ENCODE measurements at regions not wholly inside any gene's neighbourhood (a gene's known extent, or its start where the extent isn't known, plus 50 kb on each side); places are given as distances from the start of the nearest gene placed in this dataset.

DNA sequence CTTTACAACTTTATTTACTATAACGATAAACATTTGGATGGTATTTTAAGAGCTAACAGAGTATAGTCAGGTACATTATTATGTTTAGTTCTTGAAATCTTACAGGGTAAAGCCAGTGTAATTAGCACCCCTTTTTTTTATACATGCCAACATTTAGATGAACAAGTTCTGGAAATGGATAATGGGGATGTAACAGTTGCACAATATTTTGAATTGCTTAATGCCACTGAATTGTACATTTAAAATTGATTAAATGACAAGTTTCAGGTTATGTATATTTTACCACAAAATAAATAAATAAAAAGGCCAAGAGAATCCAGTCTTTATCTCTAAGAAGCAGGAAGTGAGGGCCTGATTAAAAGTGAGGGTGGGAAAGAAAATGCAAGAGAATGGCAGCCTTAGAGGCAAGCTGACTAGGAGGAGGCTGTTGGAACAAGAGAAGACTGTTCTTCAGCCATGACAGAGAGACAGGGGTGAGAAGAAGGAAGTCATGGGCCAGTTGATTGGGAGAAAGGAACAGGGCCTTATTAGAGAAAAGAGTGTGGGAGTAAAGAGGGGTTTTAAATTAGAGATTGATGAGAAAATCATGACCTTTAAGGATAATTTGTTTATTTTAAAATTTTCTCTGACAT, 49.9 kb upstream of the TNFSF18 start:
- no peak for TF ChIP-seq POU5F1 (IDR thresholded peaks at IDR 0.05; ENCODE audit: low read depth, low read length)
- H2AFZ ChIP-seq (ENCODE audit: low read length) = no peak overlapping the region
- 96% methylated on average over 1 of the region's 1 CpG; no CpG with 5 or more reads in 1 of the 2 experiments for WGBS, 2 experiments (ENCODE audit: extremely low coverage in 1 of 2, insufficient coverage in 1 of 2, insufficient read length in 1 of 2, insufficient replicate concordance in 2 of 2, low coverage in 1 of 2, low lambda C conversion rate in 2 of 2, missing lambda C conversion rate in 1 of 2)

More for the DNA sequence above, 49.9 kb upstream of the TNFSF18 start:
- Histone ChIP-seq H3K4me2 (ENCODE audit: insufficient read depth in 1 of 2, low read depth in 2 of 2, low read length in 2 of 2) (no peak overlapping the region), H4K20me1 (replicated peaks in 1 of 2; ENCODE audit: control insufficient read depth in 1 of 2, insufficient read depth in 2 of 2, low read length in 2 of 2) (no peaks in the 10 kb centered on the region), H3K4me3 (ENCODE audit: extremely low read depth in 1 of 4, insufficient read depth in 2 of 4, low read depth in 3 of 4, low read length in 4 of 4) (no peak overlapping the region), H3K79me1 (ENCODE audit: low read depth, low read length) (no peaks in the 10 kb centered on the region), H4K5ac (ENCODE audit: insufficient read length, low read depth, low read length) (no peak overlapping the region), H2AK5ac (ENCODE audit: low read depth, low read length) (no peak overlapping the region), H3K9me3 (ENCODE audit: insufficient read depth in 2 of 2, low read depth in 1 of 2, low read length in 1 of 2) (peaks cover 13 to 15% of the 10 kb centered on the region in 2 experiments; a peak in 3 of 4 replicates), H2BK12ac (ENCODE audit: low read depth, low read length) (no peak overlapping the region), H2BK120ac (replicated peaks; ENCODE audit: low read depth, low read length) (no peak overlapping the region), H4K8ac (ENCODE audit: extremely low read depth, insufficient read depth, low read length) (no peak overlapping the region), H3K23ac (ENCODE audit: insufficient read length) (no peak overlapping the region), H2BK15ac (ENCODE audit: low read length) (no peak overlapping the region), H3K18ac (ENCODE audit: extremely low read depth, low read length) (no peak overlapping the region), H4K91ac (replicated peaks; ENCODE audit: insufficient read length, low read length) (no peak overlapping the region), H3K27ac (ENCODE audit: low read depth, low read length) (no peak overlapping the region), H3K36me3 (ENCODE audit: control insufficient read depth in 2 of 4, insufficient read depth in 4 of 4, low read length in 3 of 4) (no peaks in the 10 kb centered on the region; a peak in 1 of 8 replicates), H2BK20ac (ENCODE audit: low read length) (no peak overlapping the region), H3K4me1 (replicated peaks in 1 of 4; ENCODE audit: control insufficient read depth in 3 of 4, insufficient read depth in 4 of 4, low read length in 3 of 4) (no peaks in the 10 kb centered on the region), H3K14ac (ENCODE audit: insufficient read length) (no peak overlapping the region), H3K23me2 (ENCODE audit: low read depth, low read length) (no peaks in the 10 kb centered on the region), H3K9ac (replicated peaks in 1 of 4; ENCODE audit: extremely low read depth in 1 of 4, low read depth in 3 of 4, low read length in 3 of 4) (no peak overlapping the region), H3K4ac (replicated peaks; ENCODE audit: insufficient read length, low read depth, low read length) (no peak overlapping the region), H3K27me3 (replicated peaks in 1 of 4; ENCODE audit: control insufficient read depth in 3 of 4, extremely low read depth in 1 of 4, insufficient read depth in 3 of 4, low read length in 3 of 4) (no peaks in the 10 kb centered on the region), H3K56ac (replicated peaks; ENCODE audit: insufficient read length, low read depth, low read length) (no peak overlapping the region), H2BK5ac (ENCODE audit: low read depth, low read length) (no peak overlapping the region), H3K79me2 (ENCODE audit: control insufficient read depth in 1 of 2, insufficient read depth in 2 of 2, low read length in 2 of 2) (no peaks in the 10 kb centered on the region)
- ChIA-PET CTCF (ENCODE audit: partially characterized antibody) (no interaction called here), POLR2A (ENCODE audit: partially characterized antibody) (no interaction called here)
- no peak for DNase-seq (ENCODE audit: low read depth in 1 of 2, low spot score in 2 of 2)
- no peak for FAIRE-seq

Measured in H1 (cell line).